ENCODE measurements at regions not wholly inside any gene's neighbourhood (a gene's known extent, or its start where the extent isn't known, plus 50 kb on each side); places are given as distances from the start of the nearest gene placed in this dataset.

- Histone ChIP-seq H3K27ac (ENCODE audit: low read depth, low read length) (no peak overlapping the region), H3K4me3 (replicated peaks in 1 of 2; ENCODE audit: low read depth in 1 of 2, low read length in 2 of 2) (no peak overlapping the region), H3K36me3 (ENCODE audit: control insufficient read depth in 1 of 2, insufficient read depth in 2 of 2, low read length in 2 of 2) (no peaks in the 10 kb centered on the region), H3K9ac (ENCODE audit: low read length) (no peak overlapping the region), H3K27me3 (ENCODE audit: insufficient read depth, low read length) (no peaks in the 10 kb centered on the region), H3K79me2 (ENCODE audit: insufficient read depth, low read length) (no peaks in the 10 kb centered on the region), H3K4me1 (ENCODE audit: control insufficient read depth in 1 of 2, insufficient read depth in 2 of 2, low read length in 2 of 2) (peaks cover 0 to 6% of the 10 kb centered on the region in 2 experiments; a peak in 1 of 4 replicates), H3K9me3 (ENCODE audit: control insufficient read depth in 1 of 2, insufficient read depth in 1 of 2, low read depth in 1 of 2, low read length in 2 of 2) (no peaks in the 10 kb centered on the region), H2AFZ (ENCODE audit: low read depth, low read length, poor library complexity, severe bottlenecking) (no peak overlapping the region), H3K4me2 (ENCODE audit: low read length) (no peak overlapping the region), H3K9me2 (ENCODE audit: insufficient read depth) (no peaks in the 10 kb centered on the region), H4K20me1 (ENCODE audit: insufficient read depth) (no peaks in the 10 kb centered on the region)
- POLR2A ChIA-PET = no interaction called here
- RAD21 ChIA-PET (ENCODE audit: low non-redundant PET in 1 of 2, low total read pairs in 2 of 2, uncharacterized antibody in 2 of 2, unreplicated experiment in 2 of 2) = no interaction called here
- CTCF ChIA-PET = no interaction called here
- intact Hi-C loops (cut with micrococcal nuclease) = no loop called here
- no peak for ATAC-seq
- DNase-seq (ENCODE audit: low read depth, low spot score) = no peak
- no TSS peak for BruUV-seq (replicated peaks)
- TF ChIP-seq ATF3 (IDR thresholded peaks at IDR 0.05) (no peak), SIN3A (IDR thresholded peaks at IDR 0.05; ENCODE audit: low read depth) (no peak), SRF (IDR thresholded peaks at IDR 0.05; ENCODE audit: low read depth) (no peak), YY1 (IDR thresholded peaks at IDR 0.05; ENCODE audit: extremely low read depth, insufficient replicate concordance, low read depth, low read length) (no peak), MAX (IDR thresholded peaks at IDR 0.05) (no peak), EZH2phosphoT487 (IDR thresholded peaks at IDR 0.05; ENCODE audit: borderline replicate concordance) (no peak), ZNF274 (IDR thresholded peaks at IDR 0.05; ENCODE audit: low read depth, low read length) (no peak), RAD21 (IDR thresholded peaks at IDR 0.05; ENCODE audit: low read depth) (no peak)
These were observed 97.9 kb upstream of the DDIT4L start for GRCh38 chr4:100288161-100288560.

GRCh38 chr4:100287534-100287933, 97.3 kb upstream of the DDIT4L start:
- POLR2A ChIA-PET = no interaction called here
- no TSS peak for BruUV-seq (replicated peaks)
- ATAC-seq = no peak
- RAD21 ChIA-PET (ENCODE audit: low non-redundant PET in 1 of 2, low total read pairs in 2 of 2, uncharacterized antibody in 2 of 2, unreplicated experiment in 2 of 2) = no interaction called here
- no peak overlapping the region for H3K9ac ChIP-seq (ENCODE audit: low read length)
- CTCF ChIA-PET = no interaction called here
- H3K9me3 ChIP-seq (ENCODE audit: control insufficient read depth in 1 of 2, insufficient read depth in 1 of 2, low read depth in 1 of 2, low read length in 2 of 2) = no peaks in the 10 kb centered on the region
- no peaks in the 10 kb centered on the region for H3K36me3 ChIP-seq (ENCODE audit: control insufficient read depth in 1 of 2, insufficient read depth in 2 of 2, low read length in 2 of 2)
- no peak overlapping the region for H3K4me3 ChIP-seq (replicated peaks in 1 of 2; ENCODE audit: low read depth in 1 of 2, low read length in 2 of 2)
- H3K79me2 ChIP-seq (ENCODE audit: insufficient read depth, low read length) = no peaks in the 10 kb centered on the region
- no peak overlapping the region for H2AFZ ChIP-seq (ENCODE audit: low read depth, low read length, poor library complexity, severe bottlenecking)
- TF ChIP-seq EZH2 (IDR thresholded peaks at IDR 0.05) = no peak
- TF ChIP-seq POLR2AphosphoS5 (IDR thresholded peaks at IDR 0.05; ENCODE audit: low read depth, low read length) = no peak
- no peak for TF ChIP-seq MAX (IDR thresholded peaks at IDR 0.05)
- TF ChIP-seq ELF1 (IDR thresholded peaks at IDR 0.05; ENCODE audit: borderline replicate concordance, low read depth) = no peak
- TF ChIP-seq SIN3A (IDR thresholded peaks at IDR 0.05; ENCODE audit: low read depth) = no peak
- no peak for TF ChIP-seq SRF (IDR thresholded peaks at IDR 0.05; ENCODE audit: low read depth)
- no peak for TF ChIP-seq RAD21 (IDR thresholded peaks at IDR 0.05; ENCODE audit: low read depth)
- no peak for TF ChIP-seq CTCF (IDR thresholded peaks at IDR 0.05 in 2 of 3, conservative IDR thresholded peaks at IDR 0.05 in 1 of 3; ENCODE audit: borderline replicate concordance in 1 of 3, insufficient read depth in 1 of 3, low read depth in 2 of 3, low read length in 2 of 3)
- TF ChIP-seq REST (IDR thresholded peaks at IDR 0.05; ENCODE audit: low read depth) = no peak
- H3K27me3 ChIP-seq (ENCODE audit: insufficient read depth, low read length) = no peaks in the 10 kb centered on the region
- H3K9me2 ChIP-seq (ENCODE audit: insufficient read depth) = no peaks in the 10 kb centered on the region
- H4K20me1 ChIP-seq (ENCODE audit: insufficient read depth) = no peaks in the 10 kb centered on the region
- no peak overlapping the region for H3K4me2 ChIP-seq (ENCODE audit: low read length)
- intact Hi-C loops (cut with micrococcal nuclease) = no loop called here
- H3K27ac ChIP-seq (ENCODE audit: low read depth, low read length) = no peak overlapping the region
- peaks cover 0 to 6% of the 10 kb centered on the region in 2 experiments; a peak in 1 of 4 replicates for H3K4me1 ChIP-seq (ENCODE audit: control insufficient read depth in 1 of 2, insufficient read depth in 2 of 2, low read length in 2 of 2)
- DNase-seq (ENCODE audit: low read depth, low spot score) = no peak
